Naive B cell (primary cell): ENCODE measurements at regions not wholly inside any gene's neighbourhood (a gene's known extent, or its start where the extent isn't known, plus 50 kb on each side); places are given as distances from the start of the nearest gene placed in this dataset.
"Not testable (repeated sequence)": the region's sequence is repeated elsewhere in the genome, so short reads cannot be mapped to it uniquely, and the experiment has no call there.

ENCODE experiments used
- ATAC-seq, 2 donors: fragments of 150-1000 bp; cut with Tn5 transposase; 2 replicates each; pipeline ENCODE4 v1.10.0; 2021; ENCODE audit warnings: low read depth in 2 of 2, mild to moderate bottlenecking in 2 of 2, moderate library complexity in 2 of 2
- DNase-seq: peaks from one replicate; pipeline ENCODE4 v3.0.0; 2022
- H3K27ac Mint-ChIP-seq, 6 donors: one replicate each; pipeline ENCODE4 v1.8.0; 2020 to 2022; ENCODE audit warnings: mild to moderate bottlenecking in 6 of 6, mixed read lengths in 6 of 6, moderate library complexity in 5 of 6, inconsistent platforms in 2 of 6
- H3K27me3 Mint-ChIP-seq, 3 donors: one replicate each; pipeline ENCODE4 v1.8.0; 2021 to 2022; ENCODE audit warnings: mixed read lengths in 3 of 3, mild to moderate bottlenecking in 1 of 3
- H3K36me3 Mint-ChIP-seq, 2 donors: one replicate each; pipeline ENCODE4 v1.8.0; 2020 to 2022; ENCODE audit warnings: mixed read lengths in 2 of 2, inconsistent platforms in 1 of 2, mild to moderate bottlenecking in 1 of 2
- H3K4me1 Mint-ChIP-seq, 3 donors: one replicate each; pipeline ENCODE4 v1.8.0; 2020 to 2022; ENCODE audit warnings: mixed read lengths in 3 of 3, inconsistent platforms in 1 of 3, mild to moderate bottlenecking in 1 of 3, moderate library complexity in 1 of 3
- H3K4me3 Mint-ChIP-seq, 8 donors: one replicate each; pipeline ENCODE4 v1.8.0; 2020 to 2022; ENCODE audit warnings: mild to moderate bottlenecking in 8 of 8, mixed read lengths in 8 of 8, moderate library complexity in 8 of 8, inconsistent platforms in 2 of 8
- H3K9me3 Mint-ChIP-seq, 7 donors: one replicate each; pipeline ENCODE4 v1.8.0; 2020 to 2022; ENCODE audit warnings: mixed read lengths in 7 of 7, mild to moderate bottlenecking in 5 of 7, inconsistent platforms in 2 of 7, moderate library complexity in 1 of 7

DNA sequence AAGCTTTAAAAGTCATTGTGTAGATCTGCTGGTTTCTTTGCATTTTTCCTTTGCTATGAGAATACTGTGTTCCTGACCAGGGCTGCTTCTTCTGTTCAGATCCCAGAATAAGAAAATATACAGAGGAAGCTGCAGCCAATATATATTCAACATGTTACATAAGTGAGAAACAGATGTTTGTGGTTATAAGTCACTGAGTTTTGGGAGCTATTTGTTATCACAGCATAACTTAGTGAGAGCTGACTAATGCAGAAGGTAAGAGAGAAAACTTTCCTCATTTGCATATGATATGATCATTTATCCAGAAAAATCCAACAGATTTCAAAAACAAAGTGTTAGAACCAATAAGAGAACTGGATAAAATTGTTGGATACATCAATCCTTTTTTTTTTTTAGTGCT is 136.3 kb upstream of the NR3C1 start:
- DNase-seq: no peak
- H3K27ac Mint-ChIP-seq: no peak overlapping the region
- no peaks in the 10 kb centered on the region for H3K36me3 Mint-ChIP-seq
- no peak for ATAC-seq
- no peak overlapping the region for H3K4me3 Mint-ChIP-seq
- H3K4me1 Mint-ChIP-seq: no peaks in the 10 kb centered on the region
- H3K9me3 Mint-ChIP-seq: peaks cover 0 to 11% (median 9%) of the 10 kb centered on the region in 7 donors
- peaks cover 0 to 4% (median 0%) of the 10 kb centered on the region in 3 donors for H3K27me3 Mint-ChIP-seq

DNA sequence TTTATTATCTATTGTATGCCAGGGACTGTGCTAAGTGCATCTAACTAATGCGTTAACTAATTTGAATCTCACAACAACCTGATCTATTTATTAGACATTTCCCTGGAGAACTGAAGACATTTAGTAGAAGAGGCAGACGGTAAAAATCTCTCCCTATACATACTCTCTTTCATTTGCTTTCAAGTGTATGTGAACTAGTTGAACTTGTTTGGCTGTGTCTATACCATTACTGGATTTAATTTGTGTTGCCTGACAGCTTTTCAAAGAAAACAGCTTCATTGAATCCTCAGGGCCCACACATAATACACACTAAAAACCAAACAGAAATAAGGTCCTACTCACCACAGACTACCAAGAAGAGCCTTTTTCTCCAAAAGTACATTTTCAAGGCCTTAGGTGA is 133.6 kb upstream of the NR3C1 start:
- ATAC-seq (no peak), DNase-seq (no peak)
- Mint-ChIP-seq H3K27me3 (no peaks in the 10 kb centered on the region), H3K4me3 (no peak overlapping the region), H3K4me1 (no peaks in the 10 kb centered on the region), H3K27ac (no peak overlapping the region), H3K9me3 (peaks cover 0 to 11% (median 9%) of the 10 kb centered on the region in 7 donors), H3K36me3 (no peaks in the 10 kb centered on the region)

DNA sequence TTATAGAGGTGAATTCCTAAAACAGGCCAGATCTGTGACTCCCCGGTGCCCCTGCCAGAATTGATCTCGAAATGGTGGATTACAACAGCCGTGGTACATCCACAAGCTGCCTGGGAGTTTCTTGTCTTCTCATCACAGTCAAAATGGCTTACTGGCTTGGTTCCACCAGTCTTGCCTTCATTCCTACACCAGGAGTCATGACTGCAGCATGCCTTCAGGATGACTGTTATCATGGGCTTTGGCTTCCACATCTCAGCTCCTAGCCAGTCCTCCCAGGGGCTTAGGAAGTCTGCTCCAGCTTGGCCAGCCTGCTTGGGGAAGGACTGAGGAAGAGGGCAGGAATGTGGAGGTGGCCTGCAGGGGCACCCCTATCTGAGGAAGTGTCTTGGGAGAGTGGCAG is 132.9 kb upstream of the NR3C1 start:
- no peaks in the 10 kb centered on the region for H3K36me3 Mint-ChIP-seq
- DNase-seq (no peak), ATAC-seq (no peak)
- H3K27ac Mint-ChIP-seq: peak overlapping the region in 2 of 6 donors; percentile 4 to 61
- no peaks in the 10 kb centered on the region for H3K4me1 Mint-ChIP-seq
- no peaks in the 10 kb centered on the region for H3K27me3 Mint-ChIP-seq
- H3K9me3 Mint-ChIP-seq: peaks cover 0 to 11% (median 9%) of the 10 kb centered on the region in 7 donors
- H3K4me3 Mint-ChIP-seq: no peak overlapping the region

DNA sequence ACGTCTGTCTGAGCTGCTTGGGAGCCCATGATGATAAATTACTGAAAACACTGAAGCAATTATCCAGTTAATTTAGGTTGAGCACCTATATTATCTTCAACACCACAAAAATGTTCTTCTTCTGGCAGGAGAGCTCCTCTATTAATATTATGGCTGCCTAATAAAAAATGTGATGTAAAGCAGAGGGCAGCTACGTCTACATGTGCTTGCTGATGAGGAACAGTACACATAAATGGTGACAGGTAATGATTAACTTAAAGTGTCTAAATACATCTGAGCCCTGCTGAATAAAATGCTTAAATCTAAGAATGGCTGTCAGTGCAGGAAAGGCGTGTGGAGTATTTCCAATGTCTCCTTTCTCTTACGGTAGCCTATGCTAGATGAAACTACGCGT is 131.3 kb upstream of the NR3C1 start:
- DNase-seq: no peak
- Mint-ChIP-seq H3K4me1 (no peaks in the 10 kb centered on the region), H3K9me3 (peaks cover 0 to 11% (median 9%) of the 10 kb centered on the region in 7 donors), H3K27me3 (no peaks in the 10 kb centered on the region), H3K4me3 (no peak overlapping the region), H3K36me3 (no peaks in the 10 kb centered on the region), H3K27ac (no peak overlapping the region)
- no peak for ATAC-seq

DNA sequence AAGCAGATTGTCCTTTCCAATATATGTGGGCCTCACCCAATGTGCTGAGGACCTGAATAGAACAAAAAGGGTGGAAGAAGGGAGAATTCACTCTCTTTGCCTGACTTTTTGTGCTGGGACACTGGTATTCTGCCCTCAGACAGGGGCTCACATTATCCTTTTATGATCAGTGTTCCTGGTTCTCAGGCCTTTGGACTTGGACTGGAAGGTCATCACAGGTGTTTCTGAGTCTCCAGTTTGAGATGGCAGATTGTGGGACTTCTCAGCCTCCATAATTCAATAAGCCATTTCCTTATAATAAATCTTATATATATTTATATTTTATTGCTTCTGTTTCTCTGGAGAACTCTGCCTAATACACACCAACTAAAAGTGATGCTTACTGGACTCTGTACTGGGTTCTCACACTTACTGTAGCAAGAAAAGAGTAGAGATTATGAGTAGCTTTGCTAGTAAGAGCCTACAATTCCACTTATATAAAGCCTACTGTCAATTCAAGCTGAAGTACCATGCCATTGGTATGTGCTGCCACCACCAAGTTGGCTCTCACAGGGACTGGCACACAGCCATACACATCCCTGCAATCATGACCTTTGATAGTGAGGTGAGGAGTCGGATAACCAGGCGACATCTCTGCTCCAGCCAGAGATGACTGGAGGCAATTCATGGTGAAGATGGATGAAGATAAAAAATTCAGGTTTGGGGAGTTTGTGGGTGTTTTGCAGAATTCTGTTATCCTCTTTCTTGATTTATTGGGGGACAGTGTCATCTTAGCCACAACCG is 130.7 kb upstream of the NR3C1 start:
- Mint-ChIP-seq H3K27me3 (no peaks in the 10 kb centered on the region), H3K27ac (no peak overlapping the region), H3K9me3 (peaks cover 0 to 6% (median 5%) of the 10 kb centered on the region in 7 donors), H3K4me3 (no peak overlapping the region), H3K36me3 (no peaks in the 10 kb centered on the region), H3K4me1 (no peaks in the 10 kb centered on the region)
- DNase-seq (no peak), ATAC-seq (no peak)

DNA sequence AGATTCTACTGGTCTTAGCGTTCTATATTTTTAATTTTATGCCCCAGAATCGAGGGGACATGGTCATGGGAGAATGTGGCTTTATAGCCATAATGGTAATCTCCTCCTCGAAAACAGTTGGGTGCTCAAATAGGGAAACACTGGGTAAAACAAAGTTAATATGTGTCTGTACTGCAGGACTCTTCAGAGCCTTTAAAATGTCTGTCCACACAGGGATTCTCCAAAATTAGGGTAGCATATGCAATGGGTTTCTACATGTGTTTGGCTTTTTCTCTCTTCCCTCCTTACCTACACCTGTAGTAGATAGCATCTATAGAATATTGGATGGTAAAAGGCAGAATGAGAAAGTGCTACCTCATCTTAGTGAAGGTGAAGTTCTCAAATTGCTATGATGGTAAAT is 130.0 kb upstream of the NR3C1 start:
- no peaks in the 10 kb centered on the region for H3K4me1 Mint-ChIP-seq
- DNase-seq (no peak), ATAC-seq (no peak)
- peaks cover 0 to 2% (median 0%) of the 10 kb centered on the region in 7 donors for H3K9me3 Mint-ChIP-seq
- peak overlapping the region in 1 of 6 donors; percentile 21 for H3K27ac Mint-ChIP-seq
- no peaks in the 10 kb centered on the region for H3K36me3 Mint-ChIP-seq
- H3K27me3 Mint-ChIP-seq: no peaks in the 10 kb centered on the region
- no peak overlapping the region for H3K4me3 Mint-ChIP-seq

DNA sequence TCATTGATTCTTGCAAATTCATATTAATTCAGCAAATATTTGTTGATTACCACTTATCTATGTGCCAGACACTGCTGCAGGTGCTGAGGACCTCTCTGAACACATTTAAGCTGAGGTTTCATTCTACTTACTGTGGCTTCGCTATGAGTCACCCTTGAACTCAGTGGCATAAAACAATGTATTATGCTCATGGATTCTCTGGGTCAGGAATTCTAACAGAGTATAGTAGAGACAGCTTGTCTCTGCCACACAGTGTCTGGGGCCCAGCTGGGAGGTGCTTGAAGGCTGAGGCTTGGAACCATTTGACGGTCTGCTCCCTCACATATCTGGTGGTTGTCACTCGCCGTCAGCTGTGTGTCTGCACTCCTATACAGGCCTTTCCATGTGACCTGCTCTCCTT is 124.3 kb upstream of the NR3C1 start:
- ATAC-seq (no peak), DNase-seq (no peak)
- Mint-ChIP-seq H3K27ac (no peak overlapping the region), H3K9me3 (peaks cover 0 to 2% (median 0%) of the 10 kb centered on the region in 7 donors), H3K27me3 (no peaks in the 10 kb centered on the region), H3K36me3 (no peaks in the 10 kb centered on the region), H3K4me1 (no peaks in the 10 kb centered on the region), H3K4me3 (no peak overlapping the region)

DNA sequence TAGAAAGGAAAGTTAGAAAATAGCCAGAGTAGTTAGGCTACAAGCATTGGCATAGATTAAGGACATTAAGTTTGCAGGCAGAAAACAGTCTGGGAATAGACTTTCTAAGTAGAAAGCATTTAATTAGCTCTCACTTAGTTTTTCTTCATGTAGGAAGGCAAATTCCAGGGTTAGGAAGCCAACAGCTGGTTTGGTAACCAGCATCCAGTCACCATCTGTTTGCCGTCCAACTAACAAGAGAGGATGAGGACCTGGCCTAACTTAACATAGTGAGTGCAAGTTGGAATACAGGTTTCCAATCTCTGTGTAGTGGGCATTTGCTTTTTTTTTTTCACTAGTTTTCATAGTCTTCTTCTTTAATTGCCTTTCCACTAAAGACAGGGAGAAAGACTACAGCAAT is 121.7 kb upstream of the NR3C1 start:
- H3K27ac Mint-ChIP-seq: no peak overlapping the region
- no peak overlapping the region for H3K4me3 Mint-ChIP-seq
- no peaks in the 10 kb centered on the region for H3K27me3 Mint-ChIP-seq
- ATAC-seq (no peak), DNase-seq (no peak)
- no peaks in the 10 kb centered on the region for H3K4me1 Mint-ChIP-seq
- no peaks in the 10 kb centered on the region for H3K9me3 Mint-ChIP-seq
- H3K36me3 Mint-ChIP-seq: no peaks in the 10 kb centered on the region

DNA sequence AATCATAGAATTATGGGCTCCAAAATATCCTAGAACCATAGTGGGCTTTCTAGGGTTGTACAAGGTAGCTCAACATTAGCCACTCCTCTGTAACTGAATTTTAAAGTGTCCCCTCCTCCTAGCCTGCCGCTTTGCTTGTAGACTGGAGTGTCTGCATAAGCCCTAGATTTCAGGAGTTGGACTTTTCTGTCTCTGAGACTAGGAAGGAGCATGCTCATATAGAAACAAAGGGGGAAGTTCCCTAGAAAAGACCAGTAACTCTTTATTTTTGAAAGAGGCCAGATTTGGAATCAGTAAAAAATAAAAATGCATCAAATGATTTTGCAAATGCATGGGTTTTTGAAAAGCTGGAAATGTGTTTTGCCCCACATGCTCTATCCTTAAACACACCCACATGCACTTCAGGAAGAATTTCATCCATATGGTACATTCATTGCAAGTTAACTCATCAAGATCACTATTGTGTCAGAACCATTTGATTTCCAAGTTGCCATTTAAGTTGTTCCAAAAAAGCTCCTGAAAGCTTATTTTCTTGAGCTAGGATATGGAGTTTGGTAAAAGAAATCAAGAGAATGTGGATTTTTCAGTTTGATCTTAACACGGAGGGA is 121.0 kb upstream of the NR3C1 start:
- Mint-ChIP-seq H3K27me3 (no peaks in the 10 kb centered on the region), H3K4me3 (no peak overlapping the region), H3K9me3 (no peaks in the 10 kb centered on the region), H3K27ac (no peak overlapping the region), H3K36me3 (no peaks in the 10 kb centered on the region), H3K4me1 (no peaks in the 10 kb centered on the region)
- no peak for DNase-seq
- ATAC-seq: no peak

DNA sequence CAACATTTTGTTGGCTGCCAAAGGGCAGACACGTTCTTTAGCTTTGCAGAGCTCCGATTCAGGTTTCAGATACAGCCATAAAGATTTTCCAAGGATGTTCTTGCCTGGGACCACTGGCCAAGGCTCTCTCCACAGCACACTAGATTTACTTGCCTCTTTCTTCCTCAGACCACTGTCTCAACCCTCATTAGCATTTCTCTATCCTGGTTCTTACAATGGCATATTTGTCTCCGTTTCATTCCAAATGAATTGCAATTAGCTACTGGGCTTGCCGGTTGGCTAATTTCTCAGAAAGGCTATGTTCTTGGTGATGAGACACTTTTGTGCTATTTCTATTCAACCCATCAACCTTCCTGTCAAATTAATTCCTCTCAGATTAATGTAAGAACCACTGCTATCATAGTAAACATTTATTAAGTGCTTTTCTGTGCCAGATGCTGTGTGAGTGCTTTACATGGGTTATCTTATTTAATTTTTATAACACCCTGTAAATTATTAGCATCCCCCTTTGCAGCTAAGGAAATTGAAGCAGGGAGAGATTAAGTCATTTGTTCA is 118.4 kb upstream of the NR3C1 start:
- Mint-ChIP-seq H3K4me3 (no peak overlapping the region), H3K4me1 (no peaks in the 10 kb centered on the region), H3K27me3 (no peaks in the 10 kb centered on the region), H3K27ac (no peak overlapping the region), H3K36me3 (peaks cover 0 to 5% of the 10 kb centered on the region in 2 donors), H3K9me3 (peaks cover 0 to 2% (median 0%) of the 10 kb centered on the region in 7 donors)
- ATAC-seq (no peak), DNase-seq (no peak)

DNA sequence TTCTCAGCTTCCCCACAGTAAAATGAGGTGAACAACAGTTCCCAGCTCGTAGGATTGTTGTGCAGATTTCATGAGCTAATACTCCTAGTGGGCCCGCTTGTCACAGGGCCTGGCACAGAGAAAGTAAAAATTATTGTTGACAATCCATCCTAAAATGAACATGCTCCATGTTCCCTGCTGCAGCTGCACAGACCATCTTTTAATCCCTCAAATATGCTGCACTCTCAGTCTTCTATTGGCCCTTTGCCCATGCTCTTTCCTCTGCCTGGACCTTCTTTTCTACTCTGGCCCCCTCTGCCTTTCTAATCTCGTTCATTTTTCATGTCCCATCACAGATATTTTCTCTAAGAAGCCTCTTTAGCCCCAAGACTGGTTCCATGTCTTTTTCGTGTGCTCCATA is 117.7 kb upstream of the NR3C1 start:
- DNase-seq: no peak
- Mint-ChIP-seq H3K36me3 (peaks cover 0 to 5% of the 10 kb centered on the region in 2 donors), H3K27me3 (no peaks in the 10 kb centered on the region), H3K9me3 (peaks cover 0 to 2% (median 0%) of the 10 kb centered on the region in 7 donors), H3K27ac (peak overlapping the region in 1 of 6 donors; percentile 16), H3K4me3 (no peak overlapping the region), H3K4me1 (no peaks in the 10 kb centered on the region)
- no peak for ATAC-seq

DNA sequence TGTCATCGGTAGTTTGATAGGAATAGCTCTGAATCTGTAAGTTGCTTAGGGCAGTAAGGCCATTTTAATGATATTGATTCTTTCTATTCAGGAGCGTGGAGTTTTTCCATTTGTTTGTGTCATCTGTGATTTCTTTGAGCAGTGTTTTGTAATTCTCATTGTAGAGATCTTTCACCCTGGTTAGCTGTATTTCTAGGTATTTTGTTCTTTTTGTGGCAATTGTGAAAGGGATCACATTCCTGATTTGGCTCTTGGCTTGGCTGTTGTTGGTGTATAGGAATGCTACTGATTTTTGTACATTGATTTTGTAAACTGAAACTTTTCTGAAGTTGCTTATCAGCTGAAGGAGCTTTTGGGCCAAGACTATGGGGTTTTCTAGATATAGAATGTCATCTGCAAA is 115.7 kb upstream of the NR3C1 start:
- not testable (repeated sequence) for H3K27me3 Mint-ChIP-seq, H3K4me3 Mint-ChIP-seq, DNase-seq, H3K36me3 Mint-ChIP-seq, H3K9me3 Mint-ChIP-seq, H3K27ac Mint-ChIP-seq, ATAC-seq, H3K4me1 Mint-ChIP-seq

DNA sequence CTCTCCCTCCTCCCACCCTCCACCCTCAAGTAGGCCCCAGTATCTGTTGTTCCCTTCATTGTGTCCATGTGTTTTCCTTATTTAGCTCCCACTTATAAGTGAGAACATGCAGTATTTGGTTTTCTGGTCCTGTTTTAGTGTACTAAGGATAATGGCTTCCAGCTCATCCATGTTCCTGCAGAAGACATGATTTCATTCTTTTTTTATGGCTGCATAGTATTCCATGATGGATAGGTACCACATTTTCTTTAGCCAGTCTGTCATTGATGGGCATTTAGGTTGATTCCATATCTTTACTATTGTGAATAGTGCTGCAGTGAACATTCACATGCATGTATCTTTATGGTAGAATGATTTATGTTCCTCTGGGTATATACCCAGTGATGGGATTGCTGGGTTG is 114.3 kb upstream of the NR3C1 start:
- not testable (repeated sequence) for H3K4me1 Mint-ChIP-seq, H3K9me3 Mint-ChIP-seq, H3K36me3 Mint-ChIP-seq, ATAC-seq, H3K27ac Mint-ChIP-seq, H3K27me3 Mint-ChIP-seq, DNase-seq
- peak overlapping the region in 1 of 8 donors; percentile 52 for H3K4me3 Mint-ChIP-seq

DNA sequence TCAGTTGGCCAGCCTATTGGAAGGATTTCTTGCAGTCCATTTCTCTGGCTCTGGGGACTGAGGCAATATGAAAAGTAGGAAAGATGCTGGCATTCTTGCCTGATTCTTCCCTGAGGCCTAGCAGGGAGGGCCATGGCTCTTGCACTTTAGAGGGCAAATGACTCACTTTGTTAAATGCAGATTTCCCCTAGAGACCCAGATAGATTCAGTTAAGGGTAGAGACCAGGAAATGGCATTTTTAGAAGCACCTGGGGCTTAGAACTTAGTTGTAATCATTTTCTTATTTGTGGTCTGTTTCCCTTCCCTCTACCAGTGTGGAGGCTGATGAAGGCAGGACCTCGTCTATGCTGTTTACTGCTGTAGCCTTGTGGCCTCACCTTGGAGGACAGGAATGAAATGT is 112.8 kb upstream of the NR3C1 start:
- DNase-seq (no peak), ATAC-seq (no peak)
- Mint-ChIP-seq H3K36me3 (peaks cover 0 to 5% of the 10 kb centered on the region in 2 donors), H3K27ac (peak overlapping the region in 2 of 6 donors; percentile 27 to 30), H3K27me3 (no peaks in the 10 kb centered on the region), H3K4me1 (no peaks in the 10 kb centered on the region), H3K4me3 (no peak overlapping the region), H3K9me3 (peaks cover 0 to 4% (median 1%) of the 10 kb centered on the region in 7 donors)
